ENCODE measurements at regions not wholly inside any gene's neighbourhood (a gene's known extent, or its start where the extent isn't known, plus 50 kb on each side); places are given as distances from the start of the nearest gene placed in this dataset.

- no peak for DNase-seq
Observed at GRCh38 chr2:56626927-56627326, 443.1 kb downstream of the CCDC85A start.

GRCh38 chr2:56630286-56630685 is 446.5 kb downstream of the CCDC85A start:
- no peak for DNase-seq

- no peak for DNase-seq
Observed at GRCh38 chr2:56647997-56648396, 464.2 kb downstream of the CCDC85A start.

GRCh38 chr2:56648802-56649201 is 465.0 kb downstream of the CCDC85A start:
- no peak for DNase-seq

- DNase-seq, result no peak
Observed at GRCh38 chr2:56654936-56655335, 471.1 kb downstream of the CCDC85A start.

- DNase-seq, result no peak
Observed at GRCh38 chr2:56656826-56657225, 473.0 kb downstream of the CCDC85A start.

GRCh38 chr2:56666777-56667176 is 483.0 kb downstream of the CCDC85A start:
- DNase-seq, result no peak

- no peak for DNase-seq
Observed at GRCh38 chr2:56671973-56672569, 488.3 kb downstream of the CCDC85A start.

GRCh38 chr2:56674084-56674483 is 490.3 kb downstream of the CCDC85A start:
- DNase-seq, result no peak

- no peak for DNase-seq
Observed at GRCh38 chr2:56676966-56677365, 493.2 kb downstream of the CCDC85A start.

- DNase-seq, result no peak
Observed at GRCh38 chr2:56680971-56681631, 497.3 kb downstream of the CCDC85A start.

GRCh38 chr2:56681659-56682396 is 498.0 kb downstream of the CCDC85A start:
- DNase-seq, result no peak

GRCh38 chr2:56682397-56682760 is 498.6 kb downstream of the CCDC85A start:
- DNase-seq, result no peak

- DNase-seq, result no peak
Observed at GRCh38 chr2:56684327-56684726, 500.5 kb downstream of the CCDC85A start.

- DNase-seq, result no peak
Observed at GRCh38 chr2:56685205-56685604, 501.4 kb downstream of the CCDC85A start.

GRCh38 chr2:56687169-56687568 is 503.4 kb downstream of the CCDC85A start:
- no peak for DNase-seq

GRCh38 chr2:56688661-56689060 is 504.9 kb downstream of the CCDC85A start:
- no peak for DNase-seq

GRCh38 chr2:56693501-56693900 is 509.7 kb downstream of the CCDC85A start:
- DNase-seq, result no peak

- no peak for DNase-seq
Observed at GRCh38 chr2:56703001-56703400, 519.2 kb downstream of the CCDC85A start.

GRCh38 chr2:56705713-56706112 is 521.9 kb downstream of the CCDC85A start:
- no peak for DNase-seq

- no peak for DNase-seq
Observed at GRCh38 chr2:56707218-56707617, 523.4 kb downstream of the CCDC85A start.

GRCh38 chr2:56707650-56708049 is 523.9 kb downstream of the CCDC85A start:
- DNase-seq, result no peak

GRCh38 chr2:56709181-56709580 is 525.4 kb downstream of the CCDC85A start:
- no peak for DNase-seq

GRCh38 chr2:56713161-56713676 is 529.4 kb downstream of the CCDC85A start:
- DNase-seq, result no peak
